ENCODE measurements at regions not wholly inside any gene's neighbourhood (a gene's known extent, or its start where the extent isn't known, plus 50 kb on each side); places are given as distances from the start of the nearest gene placed in this dataset.

DNA sequence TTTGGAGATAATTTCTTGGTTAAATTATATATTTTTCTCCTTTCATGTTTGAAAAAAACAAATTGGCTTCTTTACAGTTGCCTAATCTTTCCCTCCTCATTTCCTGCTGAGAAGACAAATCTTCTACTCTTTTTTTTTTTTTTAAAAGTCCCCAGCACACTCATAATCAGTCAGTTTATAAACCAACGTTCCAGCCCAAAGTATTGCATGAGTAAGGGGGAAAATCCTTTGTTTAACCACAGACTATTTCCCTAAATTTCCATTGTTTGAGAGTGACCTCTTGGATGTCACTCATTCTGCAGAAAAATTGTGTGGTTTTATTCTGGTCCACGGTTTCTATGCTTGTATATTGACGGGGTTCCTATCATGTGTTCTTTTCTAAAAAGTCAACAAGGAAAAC, 55.1 kb upstream of the TLR4 start:
- H3K27me3 ChIP-seq (replicated peaks in 1 of 2; ENCODE audit: control insufficient read depth in 2 of 2, insufficient read depth in 2 of 2, low read length in 1 of 2): no peaks in the 10 kb centered on the region
- WGBS (ENCODE audit: insufficient coverage, insufficient replicate concordance, low lambda C conversion rate, missing lambda C conversion rate): 10% methylated on average over 3 of the region's 3 CpGs
- no peaks in the 10 kb centered on the region for H3K9me3 ChIP-seq (replicated peaks; ENCODE audit: control insufficient read depth, insufficient read depth, low read length)
- ChIA-PET SMC1A (ENCODE audit: uncharacterized antibody, unreplicated experiment) (no interaction called here), RAD21 (ENCODE audit: unreplicated experiment) (no interaction called here), POLR2A (no interaction called here), CTCF (no interaction called here)
- H3K9ac ChIP-seq (ENCODE audit: control insufficient read depth, insufficient read depth, low read length): no peak overlapping the region
- DNase-seq (ENCODE audit: low read depth, low spot score) (no peak), ATAC-seq (no peak), FAIRE-seq (no peak)
- BruUV-seq (replicated peaks): no TSS peak
- H4K20me1 ChIP-seq (ENCODE audit: control insufficient read depth, insufficient read depth): no peaks in the 10 kb centered on the region
- H3K4me2 ChIP-seq (ENCODE audit: control insufficient read depth, insufficient read depth): no peak overlapping the region
- H3K36me3 ChIP-seq (ENCODE audit: control insufficient read depth in 2 of 2, insufficient read depth in 2 of 2, low read length in 1 of 2): no peaks in the 10 kb centered on the region
- no peak overlapping the region for H2AFZ ChIP-seq (ENCODE audit: control insufficient read depth, low read depth, low read length)
- no peaks in the 10 kb centered on the region for H3K79me2 ChIP-seq (ENCODE audit: control insufficient read depth, insufficient read depth, low read length)
- no peak overlapping the region for H3K4me3 ChIP-seq
- intact Hi-C loops (cut with micrococcal nuclease; ENCODE audit: unreplicated experiment): loop anchor here (5.0 to 10.0 kb wide), 2 partner anchors 53 to 1716 kb away; partner anchors contain the start of genes BRINP1 and TLR4
- in situ Hi-C loops (cut with MboI): no loop called here
- H3K27ac ChIP-seq (ENCODE audit: control insufficient read depth, insufficient read depth): no peak overlapping the region
- H3K4me1 ChIP-seq (ENCODE audit: control insufficient read depth, insufficient read depth, low read length): peaks cover 4% of the 10 kb centered on the region; the same call in 1 of the 2 replicates
- TF ChIP-seq, protein P1, sequence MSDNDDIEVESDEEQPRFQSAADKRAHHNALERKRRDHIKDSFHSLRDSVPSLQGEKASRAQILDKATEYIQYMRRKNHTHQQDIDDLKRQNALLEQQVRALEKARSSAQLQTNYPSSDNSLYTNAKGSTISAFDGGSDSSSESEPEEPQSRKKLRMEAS (IDR thresholded peaks at IDR 0.05; ENCODE audit: low read depth, low read length): no peak
- no peak for TF ChIP-seq ZNF217 (IDR thresholded peaks at IDR 0.05)
- TF ChIP-seq, protein P2, sequence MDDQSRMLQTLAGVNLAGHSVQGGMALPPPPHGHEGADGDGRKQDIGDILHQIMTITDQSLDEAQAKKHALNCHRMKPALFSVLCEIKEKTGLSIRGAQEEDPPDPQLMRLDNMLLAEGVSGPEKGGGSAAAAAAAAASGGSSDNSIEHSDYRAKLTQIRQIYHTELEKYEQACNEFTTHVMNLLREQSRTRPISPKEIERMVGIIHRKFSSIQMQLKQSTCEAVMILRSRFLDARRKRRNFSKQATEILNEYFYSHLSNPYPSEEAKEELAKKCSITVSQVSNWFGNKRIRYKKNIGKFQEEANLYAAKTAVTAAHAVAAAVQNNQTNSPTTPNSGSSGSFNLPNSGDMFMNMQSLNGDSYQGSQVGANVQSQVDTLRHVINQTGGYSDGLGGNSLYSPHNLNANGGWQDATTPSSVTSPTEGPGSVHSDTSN (IDR thresholded peaks at IDR 0.05; ENCODE audit: insufficient replicate concordance, low read depth, low read length): no peak
- TF ChIP-seq MTA2 (IDR thresholded peaks at IDR 0.05; ENCODE audit: low read depth): no peak
- TF ChIP-seq KLF5 (IDR thresholded peaks at IDR 0.05; ENCODE audit: partially characterized antibody): no peak
- TF ChIP-seq, protein P3, sequence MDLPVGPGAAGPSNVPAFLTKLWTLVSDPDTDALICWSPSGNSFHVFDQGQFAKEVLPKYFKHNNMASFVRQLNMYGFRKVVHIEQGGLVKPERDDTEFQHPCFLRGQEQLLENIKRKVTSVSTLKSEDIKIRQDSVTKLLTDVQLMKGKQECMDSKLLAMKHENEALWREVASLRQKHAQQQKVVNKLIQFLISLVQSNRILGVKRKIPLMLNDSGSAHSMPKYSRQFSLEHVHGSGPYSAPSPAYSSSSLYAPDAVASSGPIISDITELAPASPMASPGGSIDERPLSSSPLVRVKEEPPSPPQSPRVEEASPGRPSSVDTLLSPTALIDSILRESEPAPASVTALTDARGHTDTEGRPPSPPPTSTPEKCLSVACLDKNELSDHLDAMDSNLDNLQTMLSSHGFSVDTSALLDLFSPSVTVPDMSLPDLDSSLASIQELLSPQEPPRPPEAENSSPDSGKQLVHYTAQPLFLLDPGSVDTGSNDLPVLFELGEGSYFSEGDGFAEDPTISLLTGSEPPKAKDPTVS (IDR thresholded peaks at IDR 0.05; ENCODE audit: low read depth, low read length): no peak
- TF ChIP-seq, protein P4, sequence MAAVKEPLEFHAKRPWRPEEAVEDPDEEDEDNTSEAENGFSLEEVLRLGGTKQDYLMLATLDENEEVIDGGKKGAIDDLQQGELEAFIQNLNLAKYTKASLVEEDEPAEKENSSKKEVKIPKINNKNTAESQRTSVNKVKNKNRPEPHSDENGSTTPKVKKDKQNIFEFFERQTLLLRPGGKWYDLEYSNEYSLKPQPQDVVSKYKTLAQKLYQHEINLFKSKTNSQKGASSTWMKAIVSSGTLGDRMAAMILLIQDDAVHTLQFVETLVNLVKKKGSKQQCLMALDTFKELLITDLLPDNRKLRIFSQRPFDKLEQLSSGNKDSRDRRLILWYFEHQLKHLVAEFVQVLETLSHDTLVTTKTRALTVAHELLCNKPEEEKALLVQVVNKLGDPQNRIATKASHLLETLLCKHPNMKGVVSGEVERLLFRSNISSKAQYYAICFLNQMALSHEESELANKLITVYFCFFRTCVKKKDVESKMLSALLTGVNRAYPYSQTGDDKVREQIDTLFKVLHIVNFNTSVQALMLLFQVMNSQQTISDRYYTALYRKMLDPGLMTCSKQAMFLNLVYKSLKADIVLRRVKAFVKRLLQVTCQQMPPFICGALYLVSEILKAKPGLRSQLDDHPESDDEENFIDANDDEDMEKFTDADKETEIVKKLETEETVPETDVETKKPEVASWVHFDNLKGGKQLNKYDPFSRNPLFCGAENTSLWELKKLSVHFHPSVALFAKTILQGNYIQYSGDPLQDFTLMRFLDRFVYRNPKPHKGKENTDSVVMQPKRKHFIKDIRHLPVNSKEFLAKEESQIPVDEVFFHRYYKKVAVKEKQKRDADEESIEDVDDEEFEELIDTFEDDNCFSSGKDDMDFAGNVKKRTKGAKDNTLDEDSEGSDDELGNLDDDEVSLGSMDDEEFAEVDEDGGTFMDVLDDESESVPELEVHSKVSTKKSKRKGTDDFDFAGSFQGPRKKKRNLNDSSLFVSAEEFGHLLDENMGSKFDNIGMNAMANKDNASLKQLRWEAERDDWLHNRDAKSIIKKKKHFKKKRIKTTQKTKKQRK (IDR thresholded peaks at IDR 0.05; ENCODE audit: low read depth, low read length): no peak
- TF ChIP-seq NFYB (IDR thresholded peaks at IDR 0.05; ENCODE audit: insufficient read depth, low read depth, low read length): no peak
- no peak for TF ChIP-seq BACH1 (IDR thresholded peaks at IDR 0.05; ENCODE audit: borderline replicate concordance)
- TF ChIP-seq MYC (IDR thresholded peaks at IDR 0.05; ENCODE audit: insufficient read depth, insufficient read length, insufficient replicate concordance, low read length, severe bottlenecking): no peak
- TF ChIP-seq IRF4 (IDR thresholded peaks at IDR 0.05; ENCODE audit: low read depth, low read length): no peak
- no peak for TF ChIP-seq SIX5 (IDR thresholded peaks at IDR 0.05; ENCODE audit: low read depth, low read length, severe bottlenecking)
- no peak for TF ChIP-seq TCF12 (IDR thresholded peaks at IDR 0.05; ENCODE audit: low read depth, low read length)
- TF ChIP-seq GATAD2B (conservative IDR thresholded peaks at IDR 0.05; ENCODE audit: low read depth): no peak
- TF ChIP-seq NRF1 (conservative IDR thresholded peaks at IDR 0.05; ENCODE audit: low read depth, low read length): no peak
- TF ChIP-seq EZH2 (IDR thresholded peaks at IDR 0.05; ENCODE audit: borderline replicate concordance, control insufficient read depth, low read depth, low read length): no peak
- no peak for TF ChIP-seq RCOR1 (conservative IDR thresholded peaks at IDR 0.05; ENCODE audit: low read depth, low read length)
